Subcutaneous abdominal adipose tissue (tissue), 5 donors: ENCODE measurements at regions not wholly inside any gene's neighbourhood (a gene's known extent, or its start where the extent isn't known, plus 50 kb on each side); places are given as distances from the start of the nearest gene placed in this dataset.

Source experiments
- H3K27ac ChIP-seq: one replicate; pipeline ENCODE4 v1.7.0; 2013; ENCODE audit warnings: low read depth, mild to moderate bottlenecking, inconsistent platforms, low read length, moderate library complexity
- H3K27me3 ChIP-seq, 5 donors: one replicate each; pipeline ENCODE4 v1.7.0; 2013; ENCODE audit warnings: low read length in 5 of 5, inconsistent platforms in 1 of 5; ENCODE audit not compliant: control insufficient read depth in 5 of 5, insufficient read depth in 4 of 5
- H3K36me3 ChIP-seq, 5 donors: one replicate each; pipeline ENCODE4 v1.7.0; 2013; ENCODE audit warnings: low read length in 5 of 5; ENCODE audit not compliant: control insufficient read depth in 5 of 5, insufficient read depth in 5 of 5
- H3K4me1 ChIP-seq, 5 donors: one replicate each; pipeline ENCODE4 v1.7.0; 2013; ENCODE audit warnings: low read length in 5 of 5, mild to moderate bottlenecking in 3 of 5, moderate library complexity in 1 of 5; ENCODE audit not compliant: control insufficient read depth in 5 of 5, insufficient read depth in 5 of 5
- H3K4me3 ChIP-seq, 5 donors: one replicate each; pipeline ENCODE4 v1.7.0; 2013; ENCODE audit warnings: low read length in 5 of 5, low read depth in 1 of 5
- H3K9ac ChIP-seq, 5 donors: one replicate each; pipeline ENCODE4 v1.7.0; 2013; ENCODE audit warnings: low read length in 5 of 5, mild to moderate bottlenecking in 4 of 5, moderate library complexity in 3 of 5
- H3K9me3 ChIP-seq, 5 donors: one replicate each; pipeline ENCODE4 v1.7.0; 2013; ENCODE audit warnings: low read length in 5 of 5; ENCODE audit not compliant: control insufficient read depth in 5 of 5
- donor health status: healthy.
- donor health status: healthy.
- donor health status: healthy.
- donor health status: healthy.
- donor health status: healthy.

- Histone ChIP-seq H3K4me3 (no peak overlapping the region), H3K9me3 (no peaks in the 10 kb centered on the region), H3K9ac (no peak overlapping the region), H3K36me3 (no peaks in the 10 kb centered on the region), H3K27me3 (no peaks in the 10 kb centered on the region), H3K27ac (no peak overlapping the region), H3K4me1 (peaks cover 0 to 21% (median 13%) of the 10 kb centered on the region in 5 donors)
Observed at GRCh38 chr18:45417392-45417791, 197.9 kb upstream of the SLC14A2 start.

- Histone ChIP-seq H3K27me3 (no peaks in the 10 kb centered on the region), H3K36me3 (no peaks in the 10 kb centered on the region), H3K27ac (no peak overlapping the region), H3K4me3 (no peak overlapping the region), H3K4me1 (no peaks in the 10 kb centered on the region), H3K9me3 (no peaks in the 10 kb centered on the region), H3K9ac (no peak overlapping the region)
Observed at GRCh38 chr18:45423659-45424058, 191.6 kb upstream of the SLC14A2 start.

- Histone ChIP-seq H3K27me3 (no peaks in the 10 kb centered on the region), H3K27ac (no peak overlapping the region), H3K4me1 (peaks cover 0 to under 1% (median 0%) of the 10 kb centered on the region in 5 donors), H3K4me3 (no peak overlapping the region), H3K36me3 (no peaks in the 10 kb centered on the region), H3K9me3 (no peaks in the 10 kb centered on the region), H3K9ac (no peak overlapping the region)
Observed at GRCh38 chr18:45430041-45430440, 185.2 kb upstream of the SLC14A2 start.

DNA sequence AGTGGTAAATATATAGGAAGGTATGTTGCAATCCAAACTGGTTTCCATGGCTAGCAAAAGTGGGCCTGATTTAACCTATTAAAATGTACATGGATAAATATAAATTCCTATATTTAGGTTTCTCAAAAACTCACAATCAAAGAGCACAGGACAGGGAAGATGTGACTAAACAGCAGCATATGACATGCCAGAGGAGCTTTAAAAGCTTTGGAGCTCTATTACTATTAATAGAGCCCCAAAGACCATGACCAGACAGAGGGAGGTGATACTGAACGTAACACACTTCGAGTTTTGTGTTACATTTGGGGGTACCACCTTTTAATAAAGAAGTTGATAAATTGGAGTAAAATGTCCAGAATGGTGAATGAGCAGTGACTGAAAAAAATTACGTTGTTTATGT, 179.5 kb upstream of the SLC14A2 start:
- Histone ChIP-seq H3K4me1 (peaks cover 0 to 15% (median 0%) of the 10 kb centered on the region in 5 donors), H3K9me3 (no peaks in the 10 kb centered on the region), H3K9ac (no peak overlapping the region), H3K27me3 (no peaks in the 10 kb centered on the region), H3K4me3 (no peak overlapping the region), H3K27ac (no peak overlapping the region), H3K36me3 (no peaks in the 10 kb centered on the region)

DNA sequence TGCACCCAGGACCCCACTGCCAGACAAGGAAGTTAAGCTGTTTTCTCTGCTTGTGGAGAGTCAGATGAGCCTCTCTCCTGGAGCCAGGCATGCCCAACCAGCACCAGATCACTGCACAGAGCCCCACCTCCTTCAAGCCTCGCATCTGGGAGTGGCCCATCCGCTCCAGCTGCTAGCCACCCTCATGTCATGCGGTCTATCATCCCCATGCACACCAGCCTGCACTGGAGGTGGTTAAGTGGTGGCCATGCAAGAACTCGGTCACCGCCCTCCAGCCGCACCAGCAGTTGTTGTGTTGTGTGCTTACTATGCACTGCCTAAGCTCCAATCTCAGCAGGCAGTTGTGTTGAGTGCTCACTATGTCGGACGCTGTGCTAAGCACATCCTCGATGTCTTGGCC, 177.9 kb upstream of the SLC14A2 start:
- Histone ChIP-seq H3K36me3 (no peaks in the 10 kb centered on the region), H3K9me3 (no peaks in the 10 kb centered on the region), H3K27ac (no peak overlapping the region), H3K27me3 (no peaks in the 10 kb centered on the region), H3K4me1 (peaks cover 0 to 20% (median 3%) of the 10 kb centered on the region in 5 donors), H3K9ac (no peak overlapping the region), H3K4me3 (no peak overlapping the region)

GRCh38 chr18:45439851-45440645, 175.2 kb upstream of the SLC14A2 start:
- Histone ChIP-seq H3K27me3 (no peaks in the 10 kb centered on the region), H3K9ac (no peak overlapping the region), H3K4me3 (no peak overlapping the region), H3K36me3 (no peaks in the 10 kb centered on the region), H3K4me1 (peaks cover 0 to 19% (median 3%) of the 10 kb centered on the region in 5 donors), H3K27ac (no peak overlapping the region), H3K9me3 (no peaks in the 10 kb centered on the region)

DNA sequence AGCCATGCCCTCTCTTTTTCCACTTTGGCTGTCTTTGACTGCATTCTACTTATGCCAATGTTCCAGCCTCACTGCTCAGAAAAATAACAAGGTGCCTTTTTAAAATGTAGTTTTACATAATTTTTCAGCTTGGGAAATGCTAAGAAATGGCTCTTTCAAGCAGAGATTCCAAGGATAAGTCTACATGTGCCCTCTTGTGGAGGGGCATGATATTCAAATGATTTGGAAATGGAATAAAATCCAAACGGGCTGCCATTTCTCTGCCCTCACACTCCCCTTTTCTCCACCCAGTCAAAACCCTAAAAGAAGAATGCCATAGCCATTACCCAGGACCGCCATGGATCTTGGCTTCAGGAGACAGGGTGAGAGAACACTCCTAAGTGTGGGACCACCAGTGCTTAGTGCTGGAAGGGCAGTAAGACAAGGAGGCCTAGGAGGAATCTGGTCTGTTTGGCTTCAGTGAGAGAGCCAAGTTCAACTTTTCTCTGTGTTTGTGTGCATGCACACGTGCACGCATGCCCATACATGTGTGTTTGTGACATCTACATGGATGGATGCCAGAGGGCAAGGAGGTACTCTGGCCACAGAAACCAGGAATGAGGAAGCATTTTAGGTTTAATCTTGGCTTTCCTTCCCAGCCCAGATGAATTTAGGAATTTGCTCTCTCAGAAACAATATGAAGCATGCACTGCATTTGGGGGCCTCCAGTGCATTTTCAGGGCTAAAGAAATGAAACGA, 174.0 kb upstream of the SLC14A2 start:
- Histone ChIP-seq H3K9ac (no peak overlapping the region), H3K9me3 (no peaks in the 10 kb centered on the region), H3K27me3 (no peaks in the 10 kb centered on the region), H3K36me3 (no peaks in the 10 kb centered on the region), H3K4me1 (peaks cover 0 to 17% (median 3%) of the 10 kb centered on the region in 5 donors), H3K27ac (no peak overlapping the region), H3K4me3 (no peak overlapping the region)

GRCh38 chr18:45444040-45444439, 171.2 kb upstream of the SLC14A2 start:
- H3K36me3 ChIP-seq, result no peaks in the 10 kb centered on the region
- H3K4me1 ChIP-seq, result peaks cover 0 to 17% (median 6%) of the 10 kb centered on the region in 5 donors
- H3K27me3 ChIP-seq, result no peaks in the 10 kb centered on the region
- H3K9me3 ChIP-seq, result no peaks in the 10 kb centered on the region
- H3K9ac ChIP-seq, result no peak overlapping the region
- H3K27ac ChIP-seq, result no peak overlapping the region
- no peak overlapping the region for H3K4me3 ChIP-seq

DNA sequence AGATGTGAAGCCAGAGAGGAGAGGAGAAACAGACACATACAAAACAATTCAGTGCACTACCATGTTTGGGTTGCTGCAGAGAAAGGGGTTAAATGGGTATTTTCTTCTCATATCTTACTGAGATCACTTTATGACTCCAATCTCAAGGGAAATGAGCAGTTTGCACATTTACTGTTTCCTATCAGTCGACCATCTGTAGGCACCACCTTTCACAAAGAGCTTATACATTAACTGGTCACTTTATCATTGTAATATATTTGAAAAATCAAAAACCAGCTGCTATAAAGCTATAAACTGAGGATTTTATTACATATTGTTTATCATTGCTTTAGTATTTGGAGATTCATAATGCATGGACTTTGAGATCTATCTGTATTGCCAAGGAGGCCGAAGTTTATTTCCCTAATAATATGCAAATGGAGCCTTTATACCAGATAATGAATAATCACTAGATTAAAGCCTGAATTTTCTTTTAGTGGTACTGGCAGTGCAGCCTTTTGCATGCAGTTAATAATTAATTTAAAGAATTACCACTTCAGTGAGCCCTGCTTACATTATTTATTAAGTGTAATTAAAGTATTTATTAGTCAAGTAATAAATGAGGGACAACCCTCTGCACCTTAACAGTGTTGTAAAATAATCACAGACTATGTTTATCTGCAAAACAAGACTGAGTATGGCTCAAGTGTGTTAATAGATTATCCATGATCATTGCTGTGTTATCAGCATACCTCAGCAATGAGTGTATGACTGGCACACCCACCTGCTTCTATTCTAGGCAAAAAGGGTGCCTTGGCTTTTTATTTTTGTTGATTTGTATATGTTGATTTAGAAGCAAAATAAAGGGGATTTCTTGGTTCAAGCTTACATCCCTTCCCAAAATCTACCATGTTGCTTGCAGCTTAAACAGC, 167.7 kb upstream of the SLC14A2 start:
- H3K36me3 ChIP-seq, result no peaks in the 10 kb centered on the region
- no peaks in the 10 kb centered on the region for H3K9me3 ChIP-seq
- no peak overlapping the region for H3K27ac ChIP-seq
- peaks cover 3 to 19% (median 14%) of the 10 kb centered on the region in 5 donors for H3K4me1 ChIP-seq
- H3K9ac ChIP-seq, result no peak overlapping the region
- H3K4me3 ChIP-seq, result no peak overlapping the region
- H3K27me3 ChIP-seq, result no peaks in the 10 kb centered on the region
